IPS-NIHi7 (cell line): ENCODE measurements at regions not wholly inside any gene's neighbourhood (a gene's known extent, or its start where the extent isn't known, plus 50 kb on each side); places are given as distances from the start of the nearest gene placed in this dataset.
"Not testable (repeated sequence)": the region's sequence is repeated elsewhere in the genome, so short reads cannot be mapped to it uniquely, and the experiment has no call there.

Experiments used
- DNase-seq: peaks from one replicate; pipeline ENCODE4 v3.0.0; 2012; ENCODE audit warnings: mixed read lengths; ENCODE audit errors: extremely low spot score

DNA sequence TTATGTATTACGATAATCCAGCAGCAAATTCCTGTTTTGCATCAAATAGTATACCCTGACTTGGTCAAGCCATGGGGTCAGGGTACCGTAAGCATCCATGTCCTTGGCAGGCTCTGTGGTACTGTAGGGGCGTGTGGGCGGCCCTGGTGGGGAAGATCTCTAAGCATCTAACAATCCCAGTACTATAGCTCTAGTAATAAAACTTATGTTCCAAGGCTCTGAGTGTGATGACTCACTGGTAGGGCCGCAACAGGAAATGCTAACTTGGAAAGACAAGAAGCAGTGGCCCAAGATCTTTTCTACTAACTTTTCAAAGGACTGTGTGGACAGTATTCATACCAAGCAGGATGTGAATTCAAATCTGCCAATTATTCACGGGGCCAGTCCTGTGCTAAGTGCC lies 63.8 kb downstream of the CLEC18A start:
- DNase-seq = not testable (repeated sequence)

DNA sequence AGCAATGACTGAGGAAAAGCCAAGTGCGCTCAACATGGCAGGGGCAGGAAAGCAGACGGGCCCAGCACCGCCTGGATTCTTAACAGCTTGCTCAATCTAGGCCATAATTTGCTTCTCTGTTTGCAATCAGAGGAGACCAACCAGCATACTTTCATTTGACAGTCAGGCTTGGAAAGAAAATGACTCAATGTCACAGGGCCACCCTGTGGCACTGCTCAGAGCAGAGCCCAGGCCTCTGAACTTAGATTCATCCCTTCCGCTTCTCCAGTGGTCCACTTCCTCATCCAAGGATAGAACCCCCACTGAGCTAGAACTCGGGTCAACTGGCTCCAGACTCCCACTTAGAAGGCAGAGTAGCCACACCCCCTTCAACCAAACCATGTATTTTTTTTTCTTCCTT lies 65.6 kb downstream of the CLEC18A start:
- DNase-seq = not testable (repeated sequence)

DNA sequence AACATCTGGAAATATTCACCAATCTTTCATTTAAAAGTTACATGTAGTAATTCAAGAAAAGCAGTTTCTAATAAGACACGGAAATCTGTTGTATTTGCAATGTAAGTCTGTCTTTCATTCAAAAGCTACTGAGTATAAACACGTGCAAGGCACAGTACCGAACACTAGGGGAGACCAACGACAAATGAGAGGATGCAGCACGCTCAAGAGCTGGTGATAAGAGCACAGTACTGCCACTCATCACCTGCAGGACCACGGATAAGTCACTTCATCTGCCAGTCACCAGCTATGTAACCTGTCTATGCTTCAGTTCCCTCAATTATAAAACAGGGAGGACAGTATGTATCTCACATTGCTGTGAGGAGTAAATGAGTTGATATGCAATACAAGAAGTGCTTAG lies 67.1 kb downstream of the CLEC18A start:
- DNase-seq = peak; percentile 11

DNA sequence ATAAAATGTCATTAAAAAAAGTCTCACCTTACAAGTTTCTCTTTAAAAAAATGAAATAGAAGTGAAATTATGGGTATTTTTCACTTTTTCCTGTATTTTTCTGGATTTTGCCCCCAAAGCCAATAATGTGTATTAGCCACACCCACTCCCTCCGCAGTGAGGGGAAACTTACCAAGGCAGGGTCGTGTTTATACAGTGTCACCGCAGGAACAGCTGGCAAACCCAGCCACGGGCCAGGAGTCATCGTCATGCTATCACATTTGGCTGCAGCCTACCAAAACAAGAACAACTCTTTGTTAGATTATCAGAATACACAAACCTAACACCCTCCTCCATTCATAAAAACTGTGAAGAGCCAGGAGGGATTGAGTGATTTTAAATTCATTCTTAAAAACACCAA lies 72.1 kb downstream of the CLEC18A start:
- DNase-seq = not testable (repeated sequence)

DNA sequence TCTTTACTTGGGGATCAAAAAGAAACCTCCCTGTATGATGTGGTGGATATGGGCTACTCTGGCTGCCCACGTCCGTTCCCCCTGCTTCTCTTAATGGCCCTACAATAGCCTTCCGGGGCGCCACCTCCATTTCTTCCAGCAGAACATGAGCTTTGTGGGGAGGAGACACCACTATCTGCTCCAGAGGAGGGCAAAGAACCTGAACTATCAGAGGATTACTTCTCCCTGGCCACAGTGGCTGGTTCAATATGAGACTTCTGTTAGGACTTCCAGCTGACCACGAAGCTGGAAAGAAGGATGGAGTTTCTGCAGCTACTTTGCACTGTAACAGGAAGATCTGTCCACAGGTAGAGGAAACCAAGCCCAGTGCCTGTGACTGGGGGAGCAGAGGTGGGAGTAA lies 72.8 kb downstream of the CLEC18A start:
- DNase-seq = not testable (repeated sequence)

DNA sequence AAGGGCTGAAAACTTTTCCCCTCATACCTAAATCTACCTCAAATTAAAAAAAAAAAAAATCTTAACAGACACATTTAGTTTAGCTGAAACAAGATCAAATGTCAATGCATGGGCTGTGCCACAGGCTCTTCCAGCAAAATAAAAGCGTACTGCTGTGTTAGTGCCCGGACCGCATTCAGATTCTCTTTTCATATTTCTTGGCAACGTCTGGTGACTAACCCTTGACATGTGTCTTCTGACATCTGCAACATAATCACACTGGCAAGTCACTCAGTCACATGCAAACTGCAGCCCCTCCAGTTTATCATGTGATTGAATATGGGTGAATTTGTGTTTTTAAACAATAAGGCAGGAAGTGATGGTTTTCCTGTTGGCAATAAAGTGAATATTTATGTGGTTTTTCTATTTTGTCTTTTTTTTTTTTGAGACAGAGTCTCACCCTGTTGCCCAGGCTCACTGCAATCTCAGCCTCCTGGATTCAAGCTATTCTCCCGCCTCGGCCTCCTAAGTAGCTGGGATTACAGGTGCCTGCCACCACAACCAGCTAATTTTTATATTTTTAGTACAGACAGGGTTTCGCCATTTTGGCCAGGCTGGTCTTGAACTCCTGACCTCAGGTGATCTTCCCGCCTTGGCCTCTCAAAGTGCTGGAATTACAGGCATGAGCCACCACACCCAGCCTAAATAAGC lies 75.2 kb downstream of the CLEC18A start:
- DNase-seq = not testable (repeated sequence)

DNA sequence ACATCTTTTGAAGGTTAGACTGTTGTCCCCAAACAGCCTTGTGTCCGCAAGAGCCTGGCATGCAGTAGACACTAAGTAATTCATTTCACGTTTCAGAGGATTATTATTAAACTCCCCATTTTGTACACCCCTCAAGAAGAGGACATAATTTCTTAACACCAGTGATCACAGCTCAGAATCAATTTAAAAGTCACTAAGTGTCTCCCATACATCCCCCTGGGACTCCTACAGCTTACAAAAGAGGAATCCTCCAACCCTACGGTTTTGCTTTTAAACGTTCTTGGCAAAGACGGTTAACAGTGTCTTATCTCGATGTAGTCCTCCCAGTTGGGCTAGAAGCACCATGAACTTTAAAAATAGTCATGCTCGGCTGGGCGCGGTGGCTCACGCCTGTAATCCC lies 81.2 kb upstream of the PDPR start:
- DNase-seq = not testable (repeated sequence)

DNA sequence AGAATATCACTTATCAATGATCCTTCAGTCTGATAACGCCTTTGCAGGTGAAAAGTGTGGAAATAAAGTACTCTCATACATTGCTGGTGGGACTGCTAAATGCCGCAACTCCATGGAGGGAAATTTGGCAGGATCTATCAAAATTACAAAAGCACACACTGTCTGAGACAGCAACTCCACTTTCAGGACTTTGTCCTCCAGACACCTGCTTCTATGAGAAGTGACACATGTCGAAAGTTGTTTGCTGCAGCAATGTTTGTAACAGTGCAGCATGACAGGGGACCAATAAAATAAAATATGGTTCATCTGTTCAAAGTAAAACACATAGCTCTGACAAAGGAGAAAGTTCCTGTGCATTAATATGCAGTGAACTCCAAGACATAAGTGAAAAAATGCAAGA lies 76.2 kb upstream of the PDPR start:
- not testable (repeated sequence) for DNase-seq

DNA sequence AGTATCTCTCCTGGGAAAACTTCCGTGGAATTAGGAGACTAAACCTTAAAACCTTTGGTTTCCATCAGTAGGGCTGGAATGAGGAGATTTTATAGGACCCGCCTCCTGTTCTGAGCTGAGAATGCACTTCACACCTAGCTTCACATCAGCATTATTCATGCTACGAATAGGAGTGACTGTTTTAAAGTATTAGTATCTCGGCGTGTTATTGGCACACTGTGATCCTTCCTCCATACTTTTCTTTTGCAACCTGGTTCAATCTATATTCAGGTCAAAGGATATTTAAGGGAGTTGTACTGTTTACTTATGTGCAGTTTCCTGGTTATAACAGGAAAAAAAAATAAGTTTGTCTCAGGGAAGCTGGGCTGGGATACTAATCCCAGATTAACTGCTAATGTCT lies 73.6 kb upstream of the PDPR start:
- DNase-seq = not testable (repeated sequence)

DNA sequence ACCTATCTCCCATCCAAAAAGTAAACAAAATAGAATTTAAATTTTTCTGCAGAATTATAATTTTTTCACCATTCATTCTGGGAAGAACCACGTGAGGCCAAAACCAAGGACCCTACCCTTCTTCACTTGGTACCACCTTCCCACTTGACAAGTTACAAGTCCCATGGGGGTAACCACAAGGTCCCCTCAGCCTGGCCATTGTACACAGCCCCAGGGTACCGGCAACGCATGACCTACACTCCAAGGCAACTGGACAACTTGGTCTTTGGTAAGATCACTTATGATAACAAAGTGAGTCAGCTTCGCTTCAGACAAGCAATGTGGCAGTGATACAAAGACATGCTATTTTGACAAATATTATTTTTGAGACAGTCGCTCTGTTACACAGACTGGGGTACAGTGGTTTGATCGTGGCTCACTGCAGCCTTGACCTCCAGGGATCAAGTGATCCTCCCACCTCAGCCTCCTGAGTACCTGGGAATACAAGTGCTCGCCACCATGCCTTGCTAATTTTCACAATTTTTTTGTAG lies 70.5 kb upstream of the PDPR start:
- not testable (repeated sequence) for DNase-seq

DNA sequence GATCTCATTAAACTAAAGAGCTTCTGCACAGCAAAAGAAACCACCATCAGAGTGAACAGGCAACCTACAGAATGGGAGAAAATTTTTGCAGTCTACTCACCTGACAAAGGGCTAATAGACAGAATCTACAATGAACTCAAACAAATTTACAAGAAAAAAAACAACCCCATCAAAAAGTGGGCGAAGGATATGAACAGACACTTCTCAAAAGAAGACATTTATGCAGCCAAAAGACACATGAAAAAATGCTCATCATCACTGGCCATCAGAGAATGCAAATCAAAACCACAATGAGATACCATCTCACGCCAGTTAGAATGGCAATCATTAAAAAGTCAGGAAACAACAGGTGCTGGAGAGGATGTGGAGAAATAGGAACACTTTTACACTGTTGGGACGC lies 67.6 kb upstream of the PDPR start:
- not testable (repeated sequence) for DNase-seq

DNA sequence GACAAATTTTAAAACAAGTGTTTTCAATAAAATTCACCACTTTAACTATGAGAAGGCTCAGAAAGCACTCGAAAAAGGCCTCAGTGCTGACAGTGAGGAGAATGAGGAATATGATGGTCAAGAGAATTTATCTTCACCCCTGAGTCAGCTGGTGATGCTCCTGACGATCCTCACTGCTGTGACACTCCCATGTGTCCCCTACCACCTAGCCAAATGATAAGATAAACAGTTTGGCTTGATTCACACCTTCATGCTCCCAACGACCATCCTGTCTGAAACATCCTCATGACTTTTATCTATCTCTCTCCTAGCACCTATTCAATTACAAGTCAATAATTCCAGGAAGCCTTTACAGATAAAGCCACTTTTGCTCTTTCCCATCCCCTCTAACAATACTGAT lies 66.0 kb upstream of the PDPR start:
- not testable (repeated sequence) for DNase-seq

DNA sequence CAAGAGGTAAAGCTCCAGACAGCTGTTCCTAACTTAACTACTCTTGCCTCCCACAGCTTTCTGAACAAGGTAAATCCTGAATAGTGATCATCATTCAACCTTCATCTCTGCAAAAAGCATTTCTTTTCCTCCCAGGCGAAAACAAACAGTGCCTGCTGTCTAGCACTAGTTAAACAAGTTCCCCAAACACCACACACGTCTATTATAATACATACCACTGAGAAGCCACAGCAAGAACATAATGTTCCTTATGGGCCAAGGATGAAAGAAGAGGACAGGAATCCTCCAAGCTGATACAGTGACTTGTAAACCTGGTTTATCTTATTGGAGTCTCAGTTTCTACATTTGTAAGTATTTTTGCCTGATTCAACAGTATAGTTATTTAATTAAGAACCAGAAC lies 56.1 kb upstream of the PDPR start:
- not testable (repeated sequence) for DNase-seq

DNA sequence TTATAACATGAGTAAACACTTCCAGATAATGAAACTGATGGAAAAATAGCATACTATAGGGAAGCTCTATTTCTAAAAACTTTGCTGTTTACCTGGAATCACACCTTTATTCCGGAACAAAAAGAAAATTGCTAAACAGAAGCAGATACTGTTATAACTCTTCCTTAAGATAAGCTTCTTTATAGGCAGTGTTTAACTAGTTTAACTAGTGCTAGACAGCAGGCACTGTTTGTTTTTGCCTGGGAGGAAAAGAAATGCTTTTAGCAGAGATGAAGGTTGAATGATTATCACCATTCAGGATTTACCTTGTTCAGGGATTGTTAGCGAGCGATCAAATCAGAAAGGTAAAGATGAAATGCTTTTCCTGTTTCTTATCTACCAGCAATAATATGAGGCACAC lies 54.7 kb upstream of the PDPR start:
- not testable (repeated sequence) for DNase-seq

DNA sequence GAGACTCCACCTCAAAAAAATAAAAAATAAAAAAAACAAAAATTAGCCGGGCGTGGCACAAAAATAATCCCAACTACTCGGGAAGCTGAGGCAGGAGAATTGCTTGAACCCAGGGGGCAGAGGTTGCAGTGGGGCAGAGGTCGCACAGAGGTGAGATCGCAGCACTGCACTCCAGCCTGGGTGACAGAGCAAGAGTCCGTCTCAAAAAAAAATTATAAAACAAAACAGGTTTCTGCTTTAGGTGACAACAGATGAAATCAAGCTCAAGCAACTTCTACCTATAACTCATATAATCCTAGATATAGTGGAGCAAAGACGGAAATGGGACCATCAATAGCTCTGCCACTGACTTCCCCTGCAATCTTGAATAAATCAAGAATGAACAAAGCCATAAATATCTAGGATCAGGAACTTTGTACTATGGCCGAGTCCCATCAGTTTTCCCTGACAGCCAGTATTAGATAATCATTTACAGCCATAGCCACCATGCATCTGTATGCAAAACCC lies 53.6 kb upstream of the PDPR start:
- not testable (repeated sequence) for DNase-seq

DNA sequence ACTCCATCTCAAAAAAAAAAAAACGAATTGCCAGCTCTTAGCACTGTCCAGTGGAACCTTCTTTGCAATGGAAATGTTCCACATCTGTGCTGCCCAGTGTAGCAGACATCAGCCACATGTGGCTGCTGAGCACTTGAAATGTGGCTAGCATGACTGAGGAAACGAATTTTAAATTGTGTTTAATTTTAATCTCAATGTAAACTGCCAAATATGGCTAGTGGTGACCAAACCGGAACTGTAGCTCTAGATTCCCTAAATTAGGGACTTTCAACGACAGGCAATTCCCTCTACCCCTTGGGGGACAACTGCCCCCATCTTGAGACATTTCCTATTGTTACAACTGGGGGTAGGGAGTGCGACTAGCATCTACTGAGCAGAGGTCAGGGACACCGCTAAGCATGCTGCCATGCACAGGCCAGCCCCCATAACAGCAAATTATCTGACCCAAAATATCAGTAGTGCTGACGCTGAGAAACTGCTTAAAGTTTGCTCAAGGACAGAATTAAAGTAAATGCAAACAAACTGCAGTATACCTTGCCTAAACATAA lies 52.4 kb upstream of the PDPR start:
- not testable (repeated sequence) for DNase-seq

DNA sequence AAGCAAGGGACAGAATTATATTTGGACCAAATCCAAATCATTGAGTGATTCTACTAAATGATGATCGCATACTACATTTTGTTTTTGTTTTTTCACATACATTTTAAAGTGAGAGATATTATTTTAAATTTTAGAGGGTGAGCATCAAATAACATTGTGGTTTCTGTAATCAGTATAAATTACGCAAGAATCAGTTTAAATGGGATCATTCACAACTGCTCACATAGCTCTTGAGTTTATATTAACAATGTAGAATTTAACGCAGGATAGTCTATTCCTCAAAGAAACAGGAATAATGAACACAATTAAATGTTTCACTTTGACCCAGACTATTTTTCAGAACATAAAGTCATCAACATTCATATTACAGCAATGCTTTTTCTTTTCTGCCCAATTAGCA lies 51.2 kb upstream of the PDPR start:
- not testable (repeated sequence) for DNase-seq
